ENCODE measurements at regions not wholly inside any gene's neighbourhood (a gene's known extent, or its start where the extent isn't known, plus 50 kb on each side); places are given as distances from the start of the nearest gene placed in this dataset.

DNA sequence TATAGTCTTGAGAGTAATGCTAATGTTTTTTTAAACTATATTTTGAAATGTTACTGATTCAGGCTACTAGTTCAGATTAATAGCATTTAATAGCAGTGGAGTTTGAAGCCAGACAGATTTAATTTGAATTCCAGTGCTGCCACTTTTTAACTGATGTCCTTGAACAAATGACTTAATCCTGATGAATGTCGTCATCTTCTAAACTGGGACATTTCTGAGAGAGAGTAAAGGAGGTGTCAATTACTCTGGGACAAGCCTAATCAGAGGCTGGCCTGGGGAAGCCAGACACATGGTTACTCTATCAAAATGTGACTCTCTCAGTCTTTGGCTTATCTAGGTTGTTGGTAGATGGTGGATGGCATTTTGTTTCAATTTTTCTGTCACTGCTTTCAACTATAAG, 246.7 kb downstream of the HS3ST3A1 start (continued):
- TF ChIP-seq CHD7 (IDR thresholded peaks at IDR 0.05; ENCODE audit: insufficient replicate concordance, low read length) (no peak), YY1 (IDR thresholded peaks at IDR 0.05; ENCODE audit: low read depth, low read length) (no peak), MAX (IDR thresholded peaks at IDR 0.05) (no peak), SRF (IDR thresholded peaks at IDR 0.05; ENCODE audit: low read depth, low read length) (no peak), CTBP2 (IDR thresholded peaks at IDR 0.05; ENCODE audit: borderline replicate concordance, insufficient read depth, insufficient read length, low read length) (no peak), EGR1 (IDR thresholded peaks at IDR 0.05; ENCODE audit: borderline replicate concordance, low read depth, low read length) (no peak)
